Coronary artery (tissue), 2 donors: ENCODE measurements at regions not wholly inside any gene's neighbourhood (a gene's known extent, or its start where the extent isn't known, plus 50 kb on each side); places are given as distances from the start of the nearest gene placed in this dataset.

Source experiments
- DNase-seq: peaks from one replicate; pipeline ENCODE4 v3.0.0-alpha.2; 2017; ENCODE audit warnings: low spot score
- H3K27ac ChIP-seq, 2 donors: fragments of 200-600 bp; sonication (generic); one replicate each; pipeline ENCODE4 v1.5.1; 2016 to 2019
- H3K4me3 ChIP-seq: fragments of 200-600 bp; sonication (generic); 2 replicates; pipeline ENCODE4 v1.5.1; 2016; ENCODE audit warnings: mild to moderate bottlenecking, moderate library complexity
- TF ChIP-seq, protein P1 (sequence below): fragments of 200-600 bp; sonication (generic); IDR thresholded peaks from one replicate; pipeline ENCODE4 v1.5.1; 2019; ENCODE audit warnings: antibody characterized with exemption

- DNase-seq: no peak
- Histone ChIP-seq H3K27ac (no peak overlapping the region), H3K4me3 (no peak overlapping the region)
- TF ChIP-seq, protein P1, sequence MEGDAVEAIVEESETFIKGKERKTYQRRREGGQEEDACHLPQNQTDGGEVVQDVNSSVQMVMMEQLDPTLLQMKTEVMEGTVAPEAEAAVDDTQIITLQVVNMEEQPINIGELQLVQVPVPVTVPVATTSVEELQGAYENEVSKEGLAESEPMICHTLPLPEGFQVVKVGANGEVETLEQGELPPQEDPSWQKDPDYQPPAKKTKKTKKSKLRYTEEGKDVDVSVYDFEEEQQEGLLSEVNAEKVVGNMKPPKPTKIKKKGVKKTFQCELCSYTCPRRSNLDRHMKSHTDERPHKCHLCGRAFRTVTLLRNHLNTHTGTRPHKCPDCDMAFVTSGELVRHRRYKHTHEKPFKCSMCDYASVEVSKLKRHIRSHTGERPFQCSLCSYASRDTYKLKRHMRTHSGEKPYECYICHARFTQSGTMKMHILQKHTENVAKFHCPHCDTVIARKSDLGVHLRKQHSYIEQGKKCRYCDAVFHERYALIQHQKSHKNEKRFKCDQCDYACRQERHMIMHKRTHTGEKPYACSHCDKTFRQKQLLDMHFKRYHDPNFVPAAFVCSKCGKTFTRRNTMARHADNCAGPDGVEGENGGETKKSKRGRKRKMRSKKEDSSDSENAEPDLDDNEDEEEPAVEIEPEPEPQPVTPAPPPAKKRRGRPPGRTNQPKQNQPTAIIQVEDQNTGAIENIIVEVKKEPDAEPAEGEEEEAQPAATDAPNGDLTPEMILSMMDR: no peak
Measured at GRCh38 chr2:151095463-151095862, 166.2 kb downstream of the RBM43 start.

DNA sequence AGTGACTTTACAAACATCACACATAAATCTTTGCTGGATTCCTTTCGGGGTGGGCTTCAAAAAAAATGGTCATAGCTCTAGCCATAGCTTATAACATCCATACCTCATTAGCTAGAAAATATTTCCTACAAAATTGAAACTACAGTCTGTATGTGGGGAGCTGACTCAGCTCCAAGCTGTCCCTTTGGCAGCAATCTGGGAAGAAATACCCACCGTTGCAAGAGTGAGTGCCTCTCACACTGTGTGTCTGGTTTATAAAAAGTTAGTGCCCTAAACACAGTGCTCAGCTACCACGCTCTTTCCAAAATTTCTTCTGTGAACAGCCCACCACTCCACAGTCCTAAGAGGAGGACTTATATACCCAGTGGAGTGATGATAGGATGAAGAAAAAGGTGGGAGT lies 170.1 kb downstream of the RBM43 start:
- no peak for DNase-seq
- Histone ChIP-seq H3K4me3 (no peak overlapping the region), H3K27ac (no peak overlapping the region)
- TF ChIP-seq, protein P1: no peak

DNA sequence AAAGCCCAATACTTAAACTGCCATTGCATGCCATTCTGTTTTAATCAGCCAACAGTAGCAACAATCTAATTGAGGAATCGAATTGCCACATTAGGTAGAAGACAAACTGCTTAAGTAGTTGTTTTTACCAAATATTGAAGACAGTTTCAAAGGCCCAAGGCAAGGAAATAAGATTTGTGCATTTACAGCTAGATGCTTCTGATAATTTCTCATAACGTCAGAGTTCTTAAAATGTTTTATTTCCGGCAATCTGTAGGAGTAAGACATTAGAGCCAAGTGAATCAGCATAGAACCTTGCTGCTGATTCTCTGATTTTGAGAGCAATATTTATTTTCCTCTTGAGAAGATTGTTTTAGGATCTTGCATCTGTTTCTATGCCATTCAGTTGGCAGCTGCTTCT lies 174.3 kb downstream of the RBM43 start:
- no peak for DNase-seq
- TF ChIP-seq, protein P1: no peak
- Histone ChIP-seq H3K27ac (no peak overlapping the region), H3K4me3 (no peak overlapping the region)

- DNase-seq: no peak
- TF ChIP-seq, protein P1: no peak
- Histone ChIP-seq H3K4me3 (no peak overlapping the region), H3K27ac (no peak overlapping the region)
Measured at GRCh38 chr2:151085181-151085611, 176.5 kb downstream of the RBM43 start.

GRCh38 chr2:151083856-151084795 lies 177.5 kb downstream of the RBM43 start:
- no peak overlapping the region for H3K27ac ChIP-seq

GRCh38 chr2:151078889-151079288 lies 182.8 kb downstream of the RBM43 start:
- TF ChIP-seq, protein P1: no peak
- H3K27ac ChIP-seq: no peak overlapping the region
- no peak overlapping the region for H3K4me3 ChIP-seq
- DNase-seq: no peak

More at GRCh38 chr2:151083856-151084795, 177.5 kb downstream of the RBM43 start:
- H3K4me3 ChIP-seq: no peak overlapping the region
- TF ChIP-seq, protein P1: no peak
- DNase-seq: no peak

DNA sequence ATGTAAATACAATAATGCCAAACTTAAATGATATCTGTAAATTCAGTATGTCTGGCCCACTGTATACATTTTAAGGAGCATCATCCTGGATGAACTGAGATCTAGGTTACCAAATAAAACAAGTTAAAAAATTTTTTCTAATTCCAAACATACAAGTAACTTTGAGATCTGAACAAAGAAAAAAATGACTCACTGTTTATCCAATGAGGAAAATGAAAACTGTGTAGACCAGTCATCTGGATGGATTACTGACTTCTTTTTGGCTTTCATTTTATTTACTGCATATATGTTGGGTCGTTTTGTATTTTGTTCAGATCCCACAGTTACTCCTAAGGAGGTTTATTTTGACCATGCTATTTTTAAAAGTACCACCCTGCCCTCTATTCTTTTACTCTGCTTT lies 189.8 kb downstream of the RBM43 start:
- H3K4me3 ChIP-seq: no peak overlapping the region
- H3K27ac ChIP-seq: no peak overlapping the region
- TF ChIP-seq, protein P1: no peak
- DNase-seq: no peak
